Stromal cell of bone marrow (primary cell): ENCODE measurements at regions not wholly inside any gene's neighbourhood (a gene's known extent, or its start where the extent isn't known, plus 50 kb on each side); places are given as distances from the start of the nearest gene placed in this dataset.

Source experiments
- DNase-seq: peaks from one replicate; pipeline ENCODE4 v3.0.0-alpha.2; 2012; ENCODE audit warnings: low read depth

DNA sequence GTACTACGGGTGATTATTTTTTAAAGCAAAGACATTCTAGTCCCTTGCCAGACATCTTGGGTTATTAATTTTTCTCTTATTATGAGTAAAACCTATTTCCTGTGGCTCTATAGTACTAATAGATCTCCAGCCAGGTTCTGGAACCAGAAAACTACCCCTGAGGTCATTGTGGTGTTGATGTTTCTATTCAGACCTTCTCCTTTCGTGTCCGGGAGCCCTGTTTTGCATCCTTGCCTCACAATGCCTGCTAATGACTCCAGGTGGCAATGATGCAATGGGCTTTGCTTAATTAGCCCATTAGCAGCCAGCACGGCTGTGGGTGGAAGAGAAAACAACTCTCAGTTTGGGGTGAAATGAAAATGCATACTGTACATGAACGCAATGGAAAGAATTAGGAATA is 62.9 kb upstream of the ARG1 start:
- DNase-seq = no peak

DNA sequence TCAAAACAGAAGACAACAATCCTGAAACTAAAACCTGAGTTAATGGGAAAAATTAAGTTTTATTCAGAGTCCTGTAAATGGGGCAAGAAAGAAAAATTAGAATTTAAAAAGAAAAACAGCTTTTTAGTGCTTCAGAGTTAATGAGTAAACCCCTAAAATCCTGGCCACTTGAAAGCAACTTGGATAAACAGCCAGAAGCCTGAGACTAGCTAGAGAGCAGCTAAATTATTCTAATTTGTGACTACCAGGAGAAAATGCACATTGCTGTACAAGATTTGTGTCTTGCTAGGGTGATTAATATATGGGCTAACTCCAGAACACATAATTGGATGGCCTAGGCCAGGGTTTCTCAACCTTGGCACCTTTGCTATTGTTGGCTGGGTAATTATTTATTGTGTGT is 62.4 kb upstream of the ARG1 start:
- DNase-seq = no peak

GRCh38 chr6:131519670-131520436 is 53.2 kb upstream of the ARG1 start:
- DNase-seq = peak; percentile 16
